NCI-H146 (cell line): ENCODE measurements at regions not wholly inside any gene's neighbourhood (a gene's known extent, or its start where the extent isn't known, plus 50 kb on each side); places are given as distances from the start of the nearest gene placed in this dataset.

Experiments
- DNase-seq: peaks from one replicate; lab custom pipeline; 2025; lab: John Stamatoyannopoulos, UW

GRCh38 chr7:18200855-18201254 is 173.2 kb upstream of the PRPS1L1 start:
- DNase-seq = no peak

DNA sequence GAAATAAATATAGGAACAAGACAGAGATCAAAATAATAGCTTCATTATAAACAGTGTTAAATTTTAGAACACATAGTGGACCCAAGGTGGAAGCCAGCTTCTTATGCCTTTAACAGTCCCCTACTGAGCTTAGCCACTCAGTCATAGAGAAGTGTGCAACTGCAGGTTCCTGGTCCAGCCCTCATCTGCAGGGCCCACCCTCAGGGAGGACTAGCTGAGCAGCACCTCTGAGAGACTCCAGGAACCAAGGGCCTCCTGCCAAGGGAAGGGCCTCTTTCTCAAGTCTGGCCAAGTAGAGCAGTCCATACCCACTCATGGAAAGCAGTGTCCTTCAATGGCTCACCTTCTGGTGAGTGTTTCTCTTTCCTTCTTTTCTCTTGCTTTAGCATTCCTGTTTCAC is 173.7 kb upstream of the PRPS1L1 start:
- DNase-seq = no peak

GRCh38 chr7:18202315-18203045 is 174.8 kb upstream of the PRPS1L1 start:
- DNase-seq = no peak

DNA sequence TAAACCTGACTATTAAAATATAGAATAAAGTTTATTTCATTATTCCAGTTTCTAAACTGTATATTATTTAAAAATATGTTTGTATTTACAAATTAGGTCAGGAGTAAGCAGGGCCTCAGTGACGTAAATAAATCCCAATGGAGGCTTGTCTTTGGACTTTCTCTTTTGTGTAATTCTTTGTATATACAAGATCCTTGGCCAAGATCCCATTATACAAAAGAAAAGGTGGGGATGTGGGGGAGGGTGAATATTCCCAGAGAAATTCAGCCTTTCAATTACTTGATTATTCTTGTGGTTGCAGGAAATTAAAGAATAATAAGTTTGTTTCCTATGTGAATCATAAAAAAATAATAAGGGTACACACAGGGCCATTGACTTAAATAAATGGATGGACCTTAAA is 178.7 kb upstream of the PRPS1L1 start:
- no peak for DNase-seq

DNA sequence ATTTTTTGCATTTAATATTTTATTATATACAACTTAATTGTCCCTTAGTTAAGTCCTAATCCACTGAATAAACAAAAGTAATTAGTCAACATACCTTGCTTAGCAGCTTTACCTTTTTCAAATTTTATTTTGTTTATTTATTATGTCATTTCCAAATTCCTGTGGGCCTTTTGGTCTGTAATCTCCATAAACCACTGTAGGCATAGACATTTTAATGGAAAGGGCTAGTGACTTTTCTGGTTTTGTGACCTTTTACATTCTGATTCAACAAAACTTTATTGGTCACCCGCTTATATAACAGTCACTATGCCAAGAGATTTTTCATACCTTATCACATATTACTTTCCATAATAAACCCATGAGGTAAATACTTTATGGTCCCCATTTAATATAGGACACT is 181.3 kb upstream of the PRPS1L1 start:
- DNase-seq = no peak

DNA sequence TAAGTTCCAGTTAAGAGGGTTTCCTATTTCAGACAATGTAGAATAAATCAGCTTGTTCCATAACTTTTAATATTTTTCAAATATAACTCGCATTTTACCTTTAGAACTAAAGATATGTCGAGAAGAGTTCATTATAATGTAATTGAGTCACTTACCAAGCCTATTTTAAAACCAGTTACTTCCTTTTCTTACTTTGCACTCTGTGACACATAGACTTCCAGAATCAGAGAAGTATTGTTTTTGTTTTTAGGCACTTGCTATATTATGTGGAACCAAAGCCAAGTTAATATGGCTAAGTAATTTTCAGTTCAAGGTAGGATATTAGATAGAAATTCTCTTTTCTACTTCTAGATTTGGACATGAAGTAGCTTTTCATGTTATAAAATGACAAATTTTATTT is 182.7 kb upstream of the PRPS1L1 start:
- no peak for DNase-seq

GRCh38 chr7:18210788-18211187 is 183.1 kb upstream of the PRPS1L1 start:
- DNase-seq = no peak

GRCh38 chr7:18212308-18212707 is 184.7 kb upstream of the PRPS1L1 start:
- no peak for DNase-seq

- no peak for DNase-seq
Observed at GRCh38 chr7:18212758-18213157, 185.1 kb upstream of the PRPS1L1 start.

GRCh38 chr7:18213652-18214051 is 186.0 kb upstream of the PRPS1L1 start:
- no peak for DNase-seq

DNA sequence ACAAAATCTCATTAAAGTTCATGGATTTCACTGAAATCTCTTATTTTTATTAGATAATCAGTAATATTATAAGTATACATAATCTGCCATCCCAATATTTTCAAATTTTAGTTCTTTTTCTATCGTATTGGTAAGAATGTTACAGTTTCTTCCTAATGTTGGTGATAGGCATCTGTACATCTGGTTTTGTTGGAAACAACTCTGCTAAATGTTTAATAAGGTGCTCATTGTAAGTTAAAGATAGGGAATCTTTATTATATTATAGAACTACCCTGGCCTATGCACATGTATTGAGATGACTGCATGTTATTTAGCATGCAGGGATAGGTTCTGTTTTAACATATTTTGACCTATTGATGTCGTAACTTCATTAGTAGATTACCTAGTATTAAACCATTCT is 188.6 kb upstream of the PRPS1L1 start:
- no peak for DNase-seq

DNA sequence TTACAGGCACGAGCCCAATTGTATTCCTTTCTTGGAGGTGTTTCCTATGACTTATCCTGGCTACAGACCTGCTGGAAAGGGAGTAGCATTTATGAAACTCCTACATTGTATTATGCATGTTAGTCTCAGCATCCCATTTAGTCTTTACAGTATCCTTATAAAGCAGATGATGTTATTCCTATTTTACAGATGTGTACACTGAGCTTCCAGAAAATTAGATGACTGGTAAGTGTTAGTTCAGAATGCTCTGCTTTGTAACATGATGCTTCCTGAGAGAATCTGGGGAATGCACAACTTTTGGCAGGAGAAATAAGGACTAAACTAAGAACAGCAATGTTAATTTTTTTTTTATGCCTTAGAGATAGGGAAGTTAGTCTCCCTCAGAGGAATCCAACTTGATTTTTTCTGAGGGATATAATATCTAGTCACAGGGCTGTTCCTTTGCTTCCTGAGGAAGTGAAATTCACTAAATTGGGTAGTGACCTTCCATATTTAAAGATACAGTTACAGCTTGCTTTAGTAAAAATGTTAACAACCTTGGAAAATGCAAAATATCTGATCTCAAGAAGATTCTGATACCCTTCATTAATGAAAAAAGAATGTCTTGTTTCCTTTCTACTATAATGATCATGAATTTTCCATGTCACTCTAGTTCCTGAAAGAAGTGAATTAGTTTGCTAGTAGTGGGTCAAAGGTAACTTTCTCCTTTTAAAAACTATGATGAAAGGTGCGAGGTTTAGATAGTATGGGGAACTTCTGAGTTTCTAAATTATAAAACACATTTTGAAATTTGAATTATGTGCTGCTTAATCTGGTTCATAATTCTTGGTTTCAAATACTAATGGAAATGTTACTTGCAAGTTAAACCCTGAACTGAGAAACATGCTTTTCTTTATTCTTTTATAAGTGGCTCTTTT is 194.0 kb upstream of the PRPS1L1 start:
- DNase-seq = no peak

DNA sequence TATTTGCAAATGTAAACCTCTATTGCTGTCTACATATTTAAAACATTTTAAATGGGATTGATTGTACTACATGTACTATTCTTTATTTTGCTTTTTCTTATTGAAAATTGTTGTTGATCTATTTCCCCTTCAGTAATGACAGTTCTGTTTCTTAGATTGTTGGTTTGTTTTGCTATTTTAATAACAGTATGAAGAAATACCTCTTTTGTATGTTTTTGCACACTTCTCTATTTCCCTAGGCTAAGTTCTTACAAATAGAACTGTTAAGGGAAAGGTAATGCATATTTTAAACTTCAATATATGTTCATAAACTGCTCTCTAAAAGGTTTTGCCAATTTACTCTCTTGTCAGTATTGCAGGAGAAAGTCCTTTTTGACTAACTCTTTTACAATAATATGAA is 195.0 kb upstream of the PRPS1L1 start:
- no peak for DNase-seq

DNA sequence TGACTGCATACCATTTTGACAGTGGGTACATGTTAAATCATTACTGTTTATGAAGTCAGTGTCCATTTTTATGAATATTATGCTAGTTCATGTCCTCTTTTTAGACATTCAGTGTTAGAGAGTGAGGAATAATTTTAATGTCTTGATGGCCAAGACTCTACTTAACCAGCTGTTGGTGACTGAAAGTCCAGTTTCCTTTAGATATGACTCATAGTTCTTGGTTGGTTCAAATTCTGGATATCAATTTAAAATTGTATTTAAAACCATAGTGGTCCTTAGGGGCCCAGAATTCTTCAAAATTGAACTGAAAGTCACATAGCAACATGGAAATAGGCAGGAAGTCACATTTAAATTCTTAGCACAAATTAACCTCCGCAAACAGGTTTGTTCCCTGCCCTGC is 196.5 kb upstream of the PRPS1L1 start:
- DNase-seq = no peak

- no peak for DNase-seq
Observed at GRCh38 chr7:18225067-18225466, 197.4 kb upstream of the PRPS1L1 start.

GRCh38 chr7:18226598-18226997 is 199.0 kb upstream of the PRPS1L1 start:
- no peak for DNase-seq

GRCh38 chr7:18228686-18229085 is 201.0 kb upstream of the PRPS1L1 start:
- DNase-seq = no peak

DNA sequence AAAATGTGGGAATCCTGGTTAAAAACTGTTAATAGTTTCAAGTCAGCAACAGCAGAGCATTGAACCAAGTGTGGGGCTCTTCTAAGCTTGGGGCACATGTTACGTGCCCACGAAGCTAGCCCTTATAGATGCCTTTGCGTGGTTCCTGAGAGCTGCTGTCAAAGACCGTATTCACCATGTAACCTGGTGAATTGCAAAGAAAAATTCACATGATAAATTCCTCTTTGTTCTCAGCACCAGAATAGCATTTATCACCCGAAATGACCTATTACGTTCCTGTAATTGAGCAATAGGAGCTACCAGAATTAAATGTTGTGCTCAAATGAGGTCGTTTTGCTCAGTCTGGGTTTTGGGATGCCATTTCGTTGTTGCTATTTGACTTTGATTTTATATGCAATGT is 202.6 kb upstream of the PRPS1L1 start:
- DNase-seq = no peak

DNA sequence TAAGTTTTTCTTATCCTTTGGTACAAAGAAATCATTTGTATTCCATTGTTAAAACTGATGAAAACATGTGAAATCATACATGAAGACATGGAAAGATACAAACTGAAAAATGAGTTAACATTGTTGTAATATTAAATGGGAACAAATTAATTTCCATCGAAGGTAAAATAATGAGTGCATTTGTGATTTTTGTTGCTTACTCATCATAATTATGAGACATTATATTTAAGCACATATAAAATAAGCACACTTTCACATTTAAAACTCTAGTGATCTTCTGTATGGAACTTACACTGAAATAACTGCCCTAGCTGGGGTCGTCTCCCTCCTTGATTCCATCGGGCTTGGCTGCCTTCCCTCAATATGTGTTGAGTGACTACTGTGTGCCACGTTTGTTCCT is 204.2 kb upstream of the PRPS1L1 start:
- DNase-seq = no peak

GRCh38 chr7:18234519-18234918 is 206.9 kb upstream of the PRPS1L1 start:
- DNase-seq = no peak

DNA sequence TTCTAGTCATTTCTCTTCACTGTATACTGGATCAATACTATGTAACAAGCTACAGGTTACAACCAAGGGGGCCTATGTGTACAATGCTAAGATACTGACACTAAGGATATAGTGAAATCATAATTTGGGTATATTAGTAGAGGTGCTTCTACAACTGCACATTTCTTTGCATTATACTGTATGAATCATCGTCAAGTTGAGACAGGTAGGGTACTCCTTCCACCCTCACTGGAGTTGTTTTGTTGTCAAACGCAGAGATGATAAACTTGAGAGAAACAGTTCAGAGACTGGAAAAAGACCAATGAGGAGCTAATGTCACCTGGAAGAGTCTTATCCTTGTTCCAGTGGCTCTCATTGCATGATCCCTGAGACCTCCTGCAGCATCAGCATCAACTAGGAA is 208.2 kb upstream of the PRPS1L1 start:
- no peak for DNase-seq

DNA sequence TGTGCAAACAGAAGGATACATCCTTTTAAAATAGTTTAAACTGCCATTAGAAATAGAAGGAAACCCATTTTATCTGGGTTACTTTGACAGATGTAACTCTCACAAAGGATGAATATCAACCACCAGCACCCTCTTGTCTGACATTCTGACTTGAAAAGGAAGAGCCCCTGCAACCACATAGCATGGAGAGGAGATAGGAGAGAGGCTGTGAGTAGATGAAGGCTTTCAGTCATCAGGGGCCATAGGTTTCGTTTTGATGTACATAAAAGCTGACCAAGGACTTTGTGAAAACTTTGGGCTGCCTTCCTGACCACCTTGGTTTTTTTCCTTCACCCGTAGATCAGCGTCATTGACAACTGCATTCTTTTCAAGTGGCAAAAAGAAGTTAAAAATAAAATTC is 211.6 kb upstream of the PRPS1L1 start:
- DNase-seq = no peak

- DNase-seq = no peak
Observed at GRCh38 chr7:18241543-18242231, 214.0 kb upstream of the PRPS1L1 start.
